ENCODE measurements at regions not wholly inside any gene's neighbourhood (a gene's known extent, or its start where the extent isn't known, plus 50 kb on each side); places are given as distances from the start of the nearest gene placed in this dataset.

DNA sequence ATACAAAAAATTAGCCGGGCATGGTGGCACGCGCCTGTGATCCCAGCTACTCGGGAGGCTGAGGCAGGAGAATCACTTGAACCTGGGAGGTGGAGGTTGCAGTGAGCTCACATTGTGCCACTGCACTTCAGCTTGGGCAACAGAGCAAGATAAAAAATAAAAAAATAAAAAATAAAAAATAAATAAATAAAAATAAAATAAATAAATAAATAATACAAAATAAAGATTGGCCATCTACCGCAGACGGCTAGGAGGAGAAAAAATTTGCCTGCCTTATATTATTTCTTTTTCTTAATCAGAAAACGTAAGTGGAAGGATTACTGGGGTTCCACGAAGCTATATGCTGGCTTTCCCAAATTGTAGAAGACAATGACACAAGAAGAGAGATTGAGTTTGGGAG lies 229.7 kb downstream of the EPHA4 start:
- H3K4me1 ChIP-seq (ENCODE audit: insufficient read depth): peaks cover 2% of the 10 kb centered on the region
- H3K27ac ChIP-seq: no peak overlapping the region
- H3K4me3 ChIP-seq: no peak overlapping the region
- 82 to 93% (median 91%) methylated on average over 8 of the region's 8 CpGs for WGBS, 3 donors
- DNase-seq: no peak
- no peaks in the 10 kb centered on the region for H3K36me3 ChIP-seq
- intact Hi-C loops (cut with DNase I): no loop called here
- TF ChIP-seq POLR2A (IDR thresholded peaks at IDR 0.05) (no peak), EP300 (IDR thresholded peaks at IDR 0.05) (no peak)
- TF ChIP-seq, protein P1, sequence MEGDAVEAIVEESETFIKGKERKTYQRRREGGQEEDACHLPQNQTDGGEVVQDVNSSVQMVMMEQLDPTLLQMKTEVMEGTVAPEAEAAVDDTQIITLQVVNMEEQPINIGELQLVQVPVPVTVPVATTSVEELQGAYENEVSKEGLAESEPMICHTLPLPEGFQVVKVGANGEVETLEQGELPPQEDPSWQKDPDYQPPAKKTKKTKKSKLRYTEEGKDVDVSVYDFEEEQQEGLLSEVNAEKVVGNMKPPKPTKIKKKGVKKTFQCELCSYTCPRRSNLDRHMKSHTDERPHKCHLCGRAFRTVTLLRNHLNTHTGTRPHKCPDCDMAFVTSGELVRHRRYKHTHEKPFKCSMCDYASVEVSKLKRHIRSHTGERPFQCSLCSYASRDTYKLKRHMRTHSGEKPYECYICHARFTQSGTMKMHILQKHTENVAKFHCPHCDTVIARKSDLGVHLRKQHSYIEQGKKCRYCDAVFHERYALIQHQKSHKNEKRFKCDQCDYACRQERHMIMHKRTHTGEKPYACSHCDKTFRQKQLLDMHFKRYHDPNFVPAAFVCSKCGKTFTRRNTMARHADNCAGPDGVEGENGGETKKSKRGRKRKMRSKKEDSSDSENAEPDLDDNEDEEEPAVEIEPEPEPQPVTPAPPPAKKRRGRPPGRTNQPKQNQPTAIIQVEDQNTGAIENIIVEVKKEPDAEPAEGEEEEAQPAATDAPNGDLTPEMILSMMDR (IDR thresholded peaks at IDR 0.05): no peak
- H3K9me3 ChIP-seq: no peaks in the 10 kb centered on the region
- H3K27me3 ChIP-seq: no peaks in the 10 kb centered on the region

DNA sequence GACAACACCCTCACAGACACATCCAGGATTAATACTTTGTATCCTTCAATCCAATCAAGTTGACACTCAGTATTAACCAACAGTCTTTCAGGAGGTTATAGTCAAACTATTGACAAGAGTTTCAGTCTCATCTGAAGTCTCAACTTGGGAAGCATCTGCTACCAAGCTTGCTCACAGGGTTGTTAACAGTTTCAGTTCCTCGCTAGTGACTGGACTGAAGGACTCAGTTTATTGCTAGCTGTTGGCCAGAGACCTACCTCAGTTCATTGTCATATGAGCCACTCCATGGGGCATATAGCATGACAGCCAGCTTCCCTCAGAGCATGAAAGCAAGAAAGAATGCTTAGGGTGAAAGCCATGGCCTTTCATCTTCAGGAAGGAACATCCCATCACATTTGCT lies 228.6 kb downstream of the EPHA4 start:
- Histone ChIP-seq H3K4me1 (ENCODE audit: insufficient read depth) (peaks cover 2% of the 10 kb centered on the region), H3K27me3 (no peaks in the 10 kb centered on the region), H3K9me3 (no peaks in the 10 kb centered on the region), H3K36me3 (no peaks in the 10 kb centered on the region), H3K4me3 (no peak overlapping the region), H3K27ac (no peak overlapping the region)
- TF ChIP-seq, protein P1 (IDR thresholded peaks at IDR 0.05): no peak
- TF ChIP-seq POLR2A (IDR thresholded peaks at IDR 0.05): no peak
- TF ChIP-seq EP300 (IDR thresholded peaks at IDR 0.05): no peak
- no peak for DNase-seq
- 96 to 100% (median 97%) methylated on average over 1 of the region's 1 CpG for WGBS, 3 donors
- intact Hi-C loops (cut with DNase I): no loop called here

DNA sequence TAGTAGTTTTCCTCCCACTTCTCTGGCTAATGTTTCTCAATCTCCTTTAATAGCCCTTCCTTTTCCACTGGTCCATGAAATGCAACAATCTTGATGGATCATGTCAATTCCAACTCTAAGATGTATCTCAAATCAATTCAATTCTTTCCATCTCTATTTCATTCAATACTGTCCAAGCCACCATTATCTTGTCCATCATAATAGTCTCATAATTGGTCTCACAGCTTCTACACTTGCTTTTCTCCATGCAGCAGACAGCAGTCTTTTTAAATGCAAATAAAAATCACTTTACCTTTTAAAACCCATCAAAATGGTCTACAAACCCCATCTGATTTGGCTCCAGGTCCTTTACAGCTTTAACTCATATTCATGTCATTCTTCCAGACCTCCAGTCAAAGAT lies 226.6 kb downstream of the EPHA4 start:
- Histone ChIP-seq H3K4me1 (ENCODE audit: insufficient read depth) (peaks cover 2% of the 10 kb centered on the region), H3K36me3 (no peaks in the 10 kb centered on the region), H3K27me3 (no peaks in the 10 kb centered on the region), H3K27ac (no peak overlapping the region), H3K4me3 (no peak overlapping the region), H3K9me3 (no peaks in the 10 kb centered on the region)
- no peak for TF ChIP-seq POLR2A (IDR thresholded peaks at IDR 0.05)
- TF ChIP-seq EP300 (IDR thresholded peaks at IDR 0.05): no peak
- TF ChIP-seq, protein P1 (IDR thresholded peaks at IDR 0.05): no peak
- intact Hi-C loops (cut with DNase I): no loop called here
- no peak for DNase-seq

DNA sequence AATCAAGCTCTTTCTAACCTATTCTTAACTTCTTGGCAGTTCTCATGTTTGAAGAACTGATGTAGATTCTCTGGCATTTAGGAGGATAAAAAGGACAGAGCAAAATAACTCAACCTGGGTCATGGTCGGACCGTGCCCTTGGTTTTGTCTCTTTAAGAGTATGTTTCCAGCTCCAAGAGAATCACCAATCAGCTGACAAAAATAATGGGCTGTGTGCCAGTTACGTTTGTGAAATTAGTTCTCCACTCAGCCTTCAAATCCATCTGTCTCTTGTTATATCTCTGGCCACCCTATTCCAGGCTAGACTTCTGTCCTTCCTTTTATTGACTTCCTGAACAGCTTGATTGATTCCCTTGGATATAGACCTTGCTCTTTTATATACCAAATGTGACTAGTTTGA lies 225.7 kb downstream of the EPHA4 start:
- Histone ChIP-seq H3K27ac (no peak overlapping the region), H3K4me3 (no peak overlapping the region), H3K4me1 (ENCODE audit: insufficient read depth) (peaks cover 4% of the 10 kb centered on the region), H3K27me3 (no peaks in the 10 kb centered on the region), H3K36me3 (no peaks in the 10 kb centered on the region), H3K9me3 (no peaks in the 10 kb centered on the region)
- intact Hi-C loops (cut with DNase I): no loop called here
- WGBS, 3 donors: 6 to 33% (median 19%) methylated on average over 3 of the region's 3 CpGs
- TF ChIP-seq POLR2A (IDR thresholded peaks at IDR 0.05): no peak
- TF ChIP-seq EP300 (IDR thresholded peaks at IDR 0.05): no peak
- TF ChIP-seq, protein P1 (IDR thresholded peaks at IDR 0.05): no peak
- peak in 4 of 5 donors; percentile 29 to 59 (median 36) for DNase-seq

DNA sequence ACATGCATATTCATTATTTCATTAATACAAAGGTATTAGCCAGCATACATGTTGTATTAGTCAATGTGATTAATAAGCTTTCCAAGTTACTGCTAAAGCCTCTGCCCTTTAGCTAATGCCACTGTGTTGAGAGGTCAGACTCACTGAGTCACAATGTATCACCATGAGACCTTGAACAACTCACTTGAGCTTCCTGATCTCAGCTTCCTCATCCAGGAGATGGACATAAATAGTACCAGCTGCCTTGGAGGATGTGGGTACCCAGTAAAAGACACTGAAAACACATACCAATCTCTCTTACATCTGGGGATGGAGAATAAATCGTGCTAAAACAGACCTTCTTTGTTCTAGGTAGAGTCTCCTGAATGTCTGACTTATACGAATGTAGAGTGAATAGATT lies 224.6 kb downstream of the EPHA4 start:
- intact Hi-C loops (cut with DNase I): no loop called here
- H3K4me3 ChIP-seq: no peak overlapping the region
- H3K27me3 ChIP-seq: no peaks in the 10 kb centered on the region
- TF ChIP-seq EP300 (IDR thresholded peaks at IDR 0.05) (no peak), POLR2A (IDR thresholded peaks at IDR 0.05) (no peak)
- TF ChIP-seq, protein P1 (IDR thresholded peaks at IDR 0.05): no peak
- peaks cover 5% of the 10 kb centered on the region for H3K4me1 ChIP-seq (ENCODE audit: insufficient read depth)
- H3K27ac ChIP-seq: no peak overlapping the region
- H3K9me3 ChIP-seq: no peaks in the 10 kb centered on the region
- no peak for DNase-seq
- WGBS, 3 donors: 83 to 97% (median 92%) methylated on average over 2 of the region's 2 CpGs
- H3K36me3 ChIP-seq: no peaks in the 10 kb centered on the region
